K562 (cell line): ENCODE measurements at regions not wholly inside any gene's neighbourhood (a gene's known extent, or its start where the extent isn't known, plus 50 kb on each side); places are given as distances from the start of the nearest gene placed in this dataset.

ENCODE experiments used
- ATAC-seq: fragments of 200-7000 bp; cut with Tn5 transposase; 3 replicates; pipeline ENCODE4 v1.9.1; 2020; ENCODE audit warnings: moderate library complexity
- BruUV-seq: library from RNA; stranded (reverse); fragments of 400-500 nt; replicated peaks from 2 replicates; lab custom pipeline; 2021; lab: Mats Ljungman, UMichigan
- CTCF ChIA-PET: fragments of 300-600 bp; formaldehyde crosslinking; extraction: SDS; loops from one replicate; lab custom pipeline; 2021; ENCODE audit warnings: low intra/inter-chr PET ratio; lab: Yijun Ruan, JAX
- POLR2A ChIA-PET: fragments of 300-600, 350-650 bp; sonication (Branson Sonifier 250); formaldehyde crosslinking; extraction: SDS; loops from one replicate; lab custom pipeline; 2021; ENCODE audit warnings: antibody characterized with exemption, inconsistent platforms; lab: Yijun Ruan, JAX
- DNase-seq, 4 experiments: peaks; one replicate each; pipeline versions ENCODE4 v3.0.0 to v3.0.0-alpha.2; 2011 to 2018; ENCODE audit warnings: low spot score in 3 of 4, mixed read lengths in 3 of 4; ENCODE audit errors: extremely low read depth in 1 of 4
- FAIRE-seq: peaks from 2 replicates; lab custom pipeline; 2011; peaks lifted over from hg19 to GRCh38; lab: Jason Lieb, UNC
- H2AFZ ChIP-seq: 2 replicates; pipeline ENCODE4 v1.6.0; 2011; ENCODE audit warnings: low read depth, low read length, control low read depth, inconsistent platforms
- H3K27ac ChIP-seq: fragments of 200-600 bp; 3 replicates; pipeline ENCODE4 v1.8.0; 2011; ENCODE audit warnings: low read depth, mild to moderate bottlenecking, control low read depth, inconsistent platforms, low read length, moderate library complexity, mixed read lengths; ENCODE audit errors: extremely low read depth
- H3K27me3 ChIP-seq, 2 experiments: fragments of 300-600 bp in 1 of 2; 2 replicates in 1 of 2; 3 replicates in 1 of 2; pipeline versions ENCODE4 v1.6.0 to v1.8.0; 2011; ENCODE audit warnings: inconsistent platforms in 2 of 2, low read length in 2 of 2, mild to moderate bottlenecking in 1 of 2, mixed read lengths in 1 of 2, moderate library complexity in 1 of 2; ENCODE audit not compliant: control insufficient read depth in 2 of 2, insufficient read depth in 2 of 2
- H3K36me3 ChIP-seq: fragments of 300-600 bp; 3 replicates; pipeline ENCODE4 v1.8.0; 2011; ENCODE audit warnings: mild to moderate bottlenecking, low read length, inconsistent platforms; ENCODE audit not compliant: control insufficient read depth, insufficient read depth
- H3K4me1 ChIP-seq, 2 experiments: fragments of 200-600 bp in 1 of 2; replicated peaks in 1 of 2; 2 replicates in 1 of 2; 3 replicates in 1 of 2; pipeline versions ENCODE4 v1.5.1 to v1.8.0; 2011; ENCODE audit warnings: inconsistent platforms in 2 of 2, low read length in 2 of 2, mild to moderate bottlenecking in 1 of 2, mixed read lengths in 1 of 2, moderate library complexity in 1 of 2; ENCODE audit not compliant: control insufficient read depth in 2 of 2, insufficient read depth in 2 of 2
- H3K4me2 ChIP-seq: 2 replicates; pipeline ENCODE4 v1.6.1; 2011; ENCODE audit warnings: low read length, control low read depth, inconsistent platforms, mixed read lengths; ENCODE audit not compliant: insufficient read depth
- H3K4me3 ChIP-seq: fragments of 200-600 bp; sonication (generic), shearing (Covaris generic); 2 replicates; pipeline ENCODE4 v1.5.1; 2016; ENCODE audit warnings: control low read depth, inconsistent platforms
- H3K79me2 ChIP-seq: fragments of 200-600 bp; 3 replicates; pipeline ENCODE4 v1.8.0; 2011; ENCODE audit warnings: low read length, inconsistent platforms; ENCODE audit not compliant: control insufficient read depth, insufficient read depth
- H3K9ac ChIP-seq, 2 experiments: 2 replicates each; pipeline versions ENCODE4 v1.6.0 to v1.6.1; 2011; ENCODE audit warnings: low read depth in 2 of 2, low read length in 2 of 2, control low read depth in 1 of 2, inconsistent platforms in 1 of 2, mild to moderate bottlenecking in 1 of 2, mixed read lengths in 1 of 2; ENCODE audit not compliant: insufficient read depth in 1 of 2
- H3K9me1 ChIP-seq: one replicate; pipeline ENCODE4 v1.6.0; 2011; ENCODE audit warnings: inconsistent platforms, mild to moderate bottlenecking, low read length, moderate library complexity; ENCODE audit not compliant: control insufficient read depth, insufficient read depth
- H3K9me3 ChIP-seq: replicated peaks from 2 replicates; pipeline ENCODE4 v1.5.1; 2011; ENCODE audit warnings: low read depth, low read length, inconsistent platforms; ENCODE audit not compliant: control insufficient read depth, insufficient read depth
- H4K20me1 ChIP-seq: replicated peaks from 2 replicates; pipeline ENCODE4 v1.6.1; 2011; ENCODE audit warnings: low read length, inconsistent platforms, mixed read lengths; ENCODE audit not compliant: control insufficient read depth, insufficient read depth
- CBFA2T2 ChIP-seq: fragments of 450-650 bp; conservative IDR thresholded peaks from 2 replicates; pipeline ENCODE4 v1.6.1; 2017; ENCODE audit warnings: mild to moderate bottlenecking
- FUS ChIP-seq: fragments of 200-400 bp; formaldehyde crosslinking; optimal IDR thresholded peaks from 2 replicates; pipeline ENCODE3; 2017; ENCODE audit warnings: low read depth, low read length
- HDAC2 ChIP-seq: fragments of 450-650 bp; IDR thresholded peaks from 2 replicates; pipeline ENCODE4 v1.6.1; 2016; ENCODE audit warnings: mild to moderate bottlenecking
- NFIC ChIP-seq: fragments of 450-650 bp; IDR thresholded peaks from 2 replicates; pipeline ENCODE4 v1.6.1; 2017; ENCODE audit warnings: mild to moderate bottlenecking, inconsistent platforms
- TBP ChIP-seq: optimal IDR thresholded peaks from 2 replicates; pipeline ENCODE3; 2011; ENCODE audit warnings: low read depth, low read length, improper control_type of control experiment
- ZBTB8A ChIP-seq: fragments of 450-650 bp; IDR thresholded peaks from 2 replicates; pipeline ENCODE4 v1.6.1; 2018; ENCODE audit warnings: mild to moderate bottlenecking, moderate library complexity; ENCODE audit not compliant: partially characterized antibody
- ZNF184 ChIP-seq: sonication (generic); formaldehyde crosslinking; IDR thresholded peaks from 2 replicates; pipeline ENCODE4 v1.5.0; 2020; ENCODE audit warnings: missing genetic modification reagents
- ZNF586 ChIP-seq: fragments of 450-650 bp; formaldehyde crosslinking; conservative IDR thresholded peaks from 2 replicates; pipeline ENCODE4 v1.4.0; 2020; ENCODE audit warnings: mild to moderate bottlenecking, moderate library complexity
- WGBS: fragments of 100-300 bp; shearing (Covaris generic); methylation state at CpG from one replicate; pipeline ENCODE4 v1.1.6; 2016; ENCODE audit warnings: low coverage, mixed read lengths; ENCODE audit not compliant: insufficient coverage; ENCODE audit errors: missing lambda C conversion rate; 5-methylcytosine and 5-hydroxymethylcytosine counted together
- in situ Hi-C: fragments of 300-500 bp; cut with MboI; formaldehyde crosslinking; loops from 4 replicates; pipeline ENCODE4 v1.15.0; 2018; ENCODE audit warnings: inconsistent platforms, mixed read lengths
- intact Hi-C: fragments of 100-400 bp; cut with micrococcal nuclease; formaldehyde crosslinking; loops from 2 replicates; pipeline ENCODE4 v1.14.2; 2022
- TF ChIP-seq, protein P1 (sequence below), 2 experiments: fragments of 450-650 bp; IDR thresholded peaks; 2 replicates each; pipeline ENCODE4 v1.6.1; 2018; ENCODE audit warnings: mild to moderate bottlenecking in 2 of 2, low read depth in 1 of 2; ENCODE audit not compliant: partially characterized antibody in 2 of 2
- TF ChIP-seq, protein P2 (sequence below): fragments of 250-450 bp; sonication (Bioruptor Pico); IDR thresholded peaks from 2 replicates; pipeline ENCODE4 v1.5.0; 2021
- TF ChIP-seq, protein P3 (sequence below): fragments of 200-800 bp; sonication (Bioruptor generic); IDR thresholded peaks from 2 replicates; pipeline ENCODE4 v1.6.1; 2017; ENCODE audit warnings: missing genetic modification characterization, missing compliant biosample characterization

DNA sequence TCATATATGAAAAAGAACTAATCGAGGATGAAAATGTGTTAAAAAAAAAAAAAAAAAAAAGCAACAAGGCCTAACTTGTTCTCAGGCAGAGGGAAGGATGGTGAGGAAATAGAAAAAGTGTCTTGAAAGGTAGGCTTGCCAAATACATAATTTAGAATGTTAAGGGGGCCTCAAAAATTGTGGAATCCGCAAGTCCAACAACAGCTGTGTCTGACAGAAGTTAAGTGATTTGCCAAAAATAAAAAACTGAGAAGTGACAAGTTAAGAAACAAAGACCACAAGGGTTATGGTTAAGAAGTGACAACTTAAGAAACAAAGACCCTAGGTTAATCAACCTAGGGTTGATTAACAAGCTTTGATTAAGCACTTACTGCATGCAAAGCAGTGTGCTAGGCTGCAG lies 110.6 kb downstream of the P2RY1 start:
- H3K4me2 ChIP-seq = no peak overlapping the region
- TF ChIP-seq, protein P1, sequence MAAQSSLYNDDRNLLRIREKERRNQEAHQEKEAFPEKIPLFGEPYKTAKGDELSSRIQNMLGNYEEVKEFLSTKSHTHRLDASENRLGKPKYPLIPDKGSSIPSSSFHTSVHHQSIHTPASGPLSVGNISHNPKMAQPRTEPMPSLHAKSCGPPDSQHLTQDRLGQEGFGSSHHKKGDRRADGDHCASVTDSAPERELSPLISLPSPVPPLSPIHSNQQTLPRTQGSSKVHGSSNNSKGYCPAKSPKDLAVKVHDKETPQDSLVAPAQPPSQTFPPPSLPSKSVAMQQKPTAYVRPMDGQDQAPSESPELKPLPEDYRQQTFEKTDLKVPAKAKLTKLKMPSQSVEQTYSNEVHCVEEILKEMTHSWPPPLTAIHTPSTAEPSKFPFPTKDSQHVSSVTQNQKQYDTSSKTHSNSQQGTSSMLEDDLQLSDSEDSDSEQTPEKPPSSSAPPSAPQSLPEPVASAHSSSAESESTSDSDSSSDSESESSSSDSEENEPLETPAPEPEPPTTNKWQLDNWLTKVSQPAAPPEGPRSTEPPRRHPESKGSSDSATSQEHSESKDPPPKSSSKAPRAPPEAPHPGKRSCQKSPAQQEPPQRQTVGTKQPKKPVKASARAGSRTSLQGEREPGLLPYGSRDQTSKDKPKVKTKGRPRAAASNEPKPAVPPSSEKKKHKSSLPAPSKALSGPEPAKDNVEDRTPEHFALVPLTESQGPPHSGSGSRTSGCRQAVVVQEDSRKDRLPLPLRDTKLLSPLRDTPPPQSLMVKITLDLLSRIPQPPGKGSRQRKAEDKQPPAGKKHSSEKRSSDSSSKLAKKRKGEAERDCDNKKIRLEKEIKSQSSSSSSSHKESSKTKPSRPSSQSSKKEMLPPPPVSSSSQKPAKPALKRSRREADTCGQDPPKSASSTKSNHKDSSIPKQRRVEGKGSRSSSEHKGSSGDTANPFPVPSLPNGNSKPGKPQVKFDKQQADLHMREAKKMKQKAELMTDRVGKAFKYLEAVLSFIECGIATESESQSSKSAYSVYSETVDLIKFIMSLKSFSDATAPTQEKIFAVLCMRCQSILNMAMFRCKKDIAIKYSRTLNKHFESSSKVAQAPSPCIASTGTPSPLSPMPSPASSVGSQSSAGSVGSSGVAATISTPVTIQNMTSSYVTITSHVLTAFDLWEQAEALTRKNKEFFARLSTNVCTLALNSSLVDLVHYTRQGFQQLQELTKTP (IDR thresholded peaks at IDR 0.05; ENCODE audit: low read depth in 1 of 2, partially characterized antibody in 2 of 2) = no peak
- TF ChIP-seq CBFA2T2 (no peak), HDAC2 (no peak), TBP (no peak), NFIC (no peak), ZNF184 (CRISPR knock-in tag) (no peak), FUS (no peak), ZNF586 (no peak), ZBTB8A (no peak)
- TF ChIP-seq, protein P2, sequence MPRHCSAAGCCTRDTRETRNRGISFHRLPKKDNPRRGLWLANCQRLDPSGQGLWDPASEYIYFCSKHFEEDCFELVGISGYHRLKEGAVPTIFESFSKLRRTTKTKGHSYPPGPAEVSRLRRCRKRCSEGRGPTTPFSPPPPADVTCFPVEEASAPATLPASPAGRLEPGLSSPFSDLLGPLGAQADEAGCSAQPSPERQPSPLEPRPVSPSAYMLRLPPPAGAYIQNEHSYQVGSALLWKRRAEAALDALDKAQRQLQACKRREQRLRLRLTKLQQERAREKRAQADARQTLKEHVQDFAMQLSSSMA (CRISPR knock-in tag) = no peak
- TF ChIP-seq, protein P3, sequence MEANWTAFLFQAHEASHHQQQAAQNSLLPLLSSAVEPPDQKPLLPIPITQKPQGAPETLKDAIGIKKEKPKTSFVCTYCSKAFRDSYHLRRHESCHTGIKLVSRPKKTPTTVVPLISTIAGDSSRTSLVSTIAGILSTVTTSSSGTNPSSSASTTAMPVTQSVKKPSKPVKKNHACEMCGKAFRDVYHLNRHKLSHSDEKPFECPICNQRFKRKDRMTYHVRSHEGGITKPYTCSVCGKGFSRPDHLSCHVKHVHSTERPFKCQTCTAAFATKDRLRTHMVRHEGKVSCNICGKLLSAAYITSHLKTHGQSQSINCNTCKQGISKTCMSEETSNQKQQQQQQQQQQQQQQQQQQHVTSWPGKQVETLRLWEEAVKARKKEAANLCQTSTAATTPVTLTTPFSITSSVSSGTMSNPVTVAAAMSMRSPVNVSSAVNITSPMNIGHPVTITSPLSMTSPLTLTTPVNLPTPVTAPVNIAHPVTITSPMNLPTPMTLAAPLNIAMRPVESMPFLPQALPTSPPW = no peak
- TF ChIP-seq, all 486 proteins: peak for 0
- Histone ChIP-seq H3K9ac (no peak overlapping the region), H3K27me3 (no peaks in the 10 kb centered on the region), H4K20me1 (no peaks in the 10 kb centered on the region), H3K4me1 (peaks cover 0 to 3% of the 10 kb centered on the region in 2 experiments; a peak in 1 of 5 replicates), H3K9me1 (no peaks in the 10 kb centered on the region), H3K27ac (no peak overlapping the region), H3K36me3 (no peaks in the 10 kb centered on the region), H3K9me3 (no peaks in the 10 kb centered on the region), H3K4me3 (no peak overlapping the region), H2AFZ (peak overlapping the region; percentile 35; the same call in 1 of the 2 replicates), H3K79me2 (no peaks in the 10 kb centered on the region)
- DNase-seq (no peak), FAIRE-seq (no peak), ATAC-seq (no peak)
- WGBS = 80% methylated on average over 2 of the region's 2 CpGs
- no TSS peak for BruUV-seq
- intact Hi-C loops = no loop called here
- POLR2A ChIA-PET = interaction anchor here (0.6 kb wide), 1 partner anchor 13 kb away, joined by 4 read pairs; no protein-coding TSS in a partner anchor
- CTCF ChIA-PET = interaction anchor here (0.6 kb wide), 1 partner anchor 371 kb away, joined by 3 read pairs; no protein-coding TSS in a partner anchor
- in situ Hi-C loops = no loop called here
